GM23338 (cell line): ENCODE measurements at regions not wholly inside any gene's neighbourhood (a gene's known extent, or its start where the extent isn't known, plus 50 kb on each side); places are given as distances from the start of the nearest gene placed in this dataset.

Experiments
- ATAC-seq: fragments of 200-7000 bp; cut with Tn5 transposase; 3 replicates; pipeline ENCODE4 v1.9.1; 2020
- DNase-seq: peaks from one replicate; pipeline ENCODE4 v3.0.0-alpha.2; 2015; ENCODE audit warnings: low spot score
- H2AFZ ChIP-seq: fragments of 200-600 bp; sonication (generic); 2 replicates; pipeline ENCODE4 v1.8.0; 2016; ENCODE audit warnings: antibody characterized with exemption, mild to moderate bottlenecking, moderate library complexity
- H3F3A ChIP-seq: fragments of 200-600 bp; sonication (generic); replicated peaks from 2 replicates; pipeline ENCODE4 v1.8.0; 2017; ENCODE audit warnings: antibody characterized with exemption, mixed run types, low read depth
- H3K27ac ChIP-seq: fragments of 200-600 bp; sonication (generic); 2 replicates; pipeline ENCODE4 v1.6.1; 2016; ENCODE audit warnings: low read depth
- H3K27me3 ChIP-seq: fragments of 200-600 bp; sonication (generic); 2 replicates; pipeline ENCODE4 v1.8.0; 2016; ENCODE audit warnings: mild to moderate bottlenecking, mixed run types, moderate library complexity; ENCODE audit not compliant: insufficient read depth
- H3K36me3 ChIP-seq: fragments of 200-600 bp; sonication (generic); 2 replicates; pipeline ENCODE4 v1.8.0; 2016; ENCODE audit warnings: mild to moderate bottlenecking; ENCODE audit not compliant: insufficient read depth
- H3K4me1 ChIP-seq: fragments of 200-600 bp; sonication (generic); 2 replicates; pipeline ENCODE4 v1.8.0; 2016; ENCODE audit warnings: mild to moderate bottlenecking, moderate library complexity; ENCODE audit not compliant: insufficient read depth
- H3K4me2 ChIP-seq: fragments of 200-600 bp; sonication (generic); 2 replicates; pipeline ENCODE4 v1.7.1; 2017; ENCODE audit warnings: mixed run types
- H3K4me3 ChIP-seq: fragments of 200-600 bp; sonication (generic); 2 replicates; pipeline ENCODE4 v1.6.1; 2016; ENCODE audit warnings: mixed run types
- H3K79me2 ChIP-seq: fragments of 200-600 bp; sonication (generic); replicated peaks from 2 replicates; pipeline ENCODE4 v1.8.0; 2017; ENCODE audit warnings: mild to moderate bottlenecking; ENCODE audit not compliant: insufficient read depth
- H3K9me2 ChIP-seq: fragments of 200-600 bp; sonication (generic); 2 replicates; pipeline ENCODE4 v1.8.0; 2017; ENCODE audit not compliant: insufficient read depth
- H4K20me1 ChIP-seq: fragments of 200-600 bp; sonication (generic); replicated peaks from 2 replicates; pipeline ENCODE4 v1.8.0; 2017; ENCODE audit warnings: mild to moderate bottlenecking; ENCODE audit not compliant: insufficient read depth
- H3K27ac Mint-ChIP-seq: 2 replicates; pipeline ENCODE4 v1.8.0; 2020; ENCODE audit warnings: inconsistent platforms, mild to moderate bottlenecking, moderate library complexity, mixed read lengths
- H3K27me3 Mint-ChIP-seq: 3 replicates; pipeline ENCODE4 v1.8.0; 2022; ENCODE audit warnings: low read depth, mild to moderate bottlenecking, moderate library complexity, mixed read lengths, inconsistent platforms; ENCODE audit not compliant: insufficient read depth, poor library complexity
- H3K36me3 Mint-ChIP-seq: 3 replicates; pipeline ENCODE4 v1.8.0; 2021; ENCODE audit warnings: low read depth, mild to moderate bottlenecking, inconsistent platforms, moderate library complexity, mixed read lengths
- H3K4me1 Mint-ChIP-seq: 3 replicates; pipeline ENCODE4 v1.8.0; 2020; ENCODE audit warnings: mild to moderate bottlenecking, inconsistent platforms, mixed read lengths
- H3K4me3 Mint-ChIP-seq: 3 replicates; pipeline ENCODE4 v1.8.0; 2021; ENCODE audit warnings: moderate library complexity, mild to moderate bottlenecking, inconsistent platforms, mixed read lengths
- H3K9me3 Mint-ChIP-seq: 3 replicates; pipeline ENCODE4 v1.8.0; 2020; ENCODE audit warnings: moderate library complexity, mild to moderate bottlenecking, inconsistent platforms, mixed read lengths
- CREB1 ChIP-seq: fragments of 250-450 bp; sonication (Bioruptor Pico); IDR thresholded peaks from 2 replicates; pipeline ENCODE4 v1.5.0; 2020; ENCODE audit warnings: low read depth, mild to moderate bottlenecking, moderate library complexity
- ETS1 ChIP-seq: IDR thresholded peaks from 2 replicates; pipeline ENCODE4 v1.6.1; 2016; ENCODE audit warnings: antibody characterized with exemption
- EZH2 ChIP-seq: fragments of 200-600 bp; sonication (generic); IDR thresholded peaks from one replicate; pipeline ENCODE4 v1.8.0; 2017; ENCODE audit warnings: antibody characterized with exemption, mild to moderate bottlenecking, low read depth; ENCODE audit not compliant: unreplicated experiment
- EZH2phosphoT487 ChIP-seq: fragments of 200-600 bp; sonication (generic); IDR thresholded peaks from one replicate; pipeline ENCODE4 v1.8.1; 2018; ENCODE audit warnings: antibody characterized with exemption; ENCODE audit not compliant: unreplicated experiment
- JUNB ChIP-seq: IDR thresholded peaks from one replicate; pipeline ENCODE4 v1.6.1; 2016; ENCODE audit warnings: antibody characterized with exemption; ENCODE audit not compliant: unreplicated experiment
- NANOG ChIP-seq: IDR thresholded peaks from 2 replicates; pipeline ENCODE4 v1.6.1; 2016; ENCODE audit warnings: antibody characterized with exemption, borderline replicate concordance
- REST ChIP-seq: IDR thresholded peaks from one replicate; pipeline ENCODE4 v1.6.1; 2018; ENCODE audit warnings: antibody characterized with exemption; ENCODE audit not compliant: unreplicated experiment
- STAT1 ChIP-seq: IDR thresholded peaks from one replicate; pipeline ENCODE4 v1.6.1; 2016; ENCODE audit warnings: antibody characterized with exemption; ENCODE audit not compliant: unreplicated experiment
- ZNF331 ChIP-seq: fragments of 250-450 bp; sonication (Bioruptor Pico); IDR thresholded peaks from 2 replicates; pipeline ENCODE4 v1.5.0; 2020; ENCODE audit warnings: low read depth, mild to moderate bottlenecking, moderate library complexity
- TF ChIP-seq, protein P1 (sequence below): fragments of 250-450 bp; sonication (Bioruptor Pico); IDR thresholded peaks from 2 replicates; pipeline ENCODE4 v1.5.0; 2020; ENCODE audit warnings: mild to moderate bottlenecking, moderate library complexity

- TF ChIP-seq NANOG: no peak
- no peaks in the 10 kb centered on the region for H4K20me1 ChIP-seq
- H3K27ac ChIP-seq: no peak overlapping the region
- ATAC-seq: no peak
- H3F3A ChIP-seq: no peaks in the 10 kb centered on the region
- Mint-ChIP-seq H3K27me3 (peaks cover 1% of the 10 kb centered on the region), H3K4me3 (no peak overlapping the region), H3K27ac (no peak overlapping the region), H3K36me3 (peaks cover 13% of the 10 kb centered on the region; the same call in 2 of the 3 replicates), H3K4me1 (no peaks in the 10 kb centered on the region), H3K9me3 (peaks cover 69% of the 10 kb centered on the region)
- no peaks in the 10 kb centered on the region for H3K27me3 ChIP-seq
- H3K4me3 ChIP-seq: no peak overlapping the region
- no peak for DNase-seq
- no peak overlapping the region for H3K4me2 ChIP-seq
- no peaks in the 10 kb centered on the region for H3K4me1 ChIP-seq
- peaks cover 7% of the 10 kb centered on the region; the same call in 1 of the 2 replicates for H3K9me2 ChIP-seq
- H2AFZ ChIP-seq: no peak overlapping the region
- H3K36me3 ChIP-seq: no peaks in the 10 kb centered on the region
- no peaks in the 10 kb centered on the region for H3K79me2 ChIP-seq
These were observed 567.0 kb upstream of the GNPDA2 start for GRCh38 chr4:45293335-45293734.

DNA sequence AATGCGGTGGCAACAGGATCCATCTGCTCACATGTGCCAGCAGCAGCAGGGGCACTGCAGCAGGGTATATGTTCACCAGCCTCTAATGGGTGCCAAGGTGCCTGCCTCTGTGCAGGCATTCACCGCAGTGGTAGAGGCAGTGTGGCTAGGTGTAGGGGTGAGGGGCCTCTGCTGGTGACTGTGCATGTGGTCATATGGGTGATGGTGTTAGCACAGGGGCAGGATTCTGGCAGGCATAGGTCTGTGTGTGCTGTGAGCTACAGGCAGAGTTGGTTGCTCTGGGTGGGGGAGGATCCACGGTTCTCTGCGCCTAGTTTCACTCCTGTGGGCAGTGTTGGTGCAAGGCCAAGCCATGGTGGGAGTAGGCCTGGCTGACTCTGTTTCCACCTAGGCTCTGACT lies 566.5 kb upstream of the GNPDA2 start:
- no peaks in the 10 kb centered on the region for H4K20me1 ChIP-seq
- no peaks in the 10 kb centered on the region for H3F3A ChIP-seq
- no peak overlapping the region for H3K4me2 ChIP-seq
- ATAC-seq (no peak), DNase-seq (no peak)
- Mint-ChIP-seq H3K4me1 (no peaks in the 10 kb centered on the region), H3K9me3 (peaks cover 67% of the 10 kb centered on the region), H3K27ac (no peak overlapping the region), H3K4me3 (no peak overlapping the region), H3K36me3 (peaks cover 13% of the 10 kb centered on the region; the same call in 2 of the 3 replicates), H3K27me3 (peaks cover 1% of the 10 kb centered on the region)
- H2AFZ ChIP-seq: no peak overlapping the region
- H3K79me2 ChIP-seq: no peaks in the 10 kb centered on the region
- H3K36me3 ChIP-seq: no peaks in the 10 kb centered on the region
- no peaks in the 10 kb centered on the region for H3K27me3 ChIP-seq
- no peaks in the 10 kb centered on the region for H3K4me1 ChIP-seq
- H3K4me3 ChIP-seq: no peak overlapping the region
- H3K27ac ChIP-seq: no peak overlapping the region
- H3K9me2 ChIP-seq: peaks cover 7% of the 10 kb centered on the region; the same call in 1 of the 2 replicates
- TF ChIP-seq EZH2phosphoT487: no peak
- TF ChIP-seq REST: no peak
- TF ChIP-seq ETS1: no peak
- TF ChIP-seq JUNB: no peak
- no peak for TF ChIP-seq ZNF331 (CRISPR knock-in tag)
- TF ChIP-seq, protein P1, sequence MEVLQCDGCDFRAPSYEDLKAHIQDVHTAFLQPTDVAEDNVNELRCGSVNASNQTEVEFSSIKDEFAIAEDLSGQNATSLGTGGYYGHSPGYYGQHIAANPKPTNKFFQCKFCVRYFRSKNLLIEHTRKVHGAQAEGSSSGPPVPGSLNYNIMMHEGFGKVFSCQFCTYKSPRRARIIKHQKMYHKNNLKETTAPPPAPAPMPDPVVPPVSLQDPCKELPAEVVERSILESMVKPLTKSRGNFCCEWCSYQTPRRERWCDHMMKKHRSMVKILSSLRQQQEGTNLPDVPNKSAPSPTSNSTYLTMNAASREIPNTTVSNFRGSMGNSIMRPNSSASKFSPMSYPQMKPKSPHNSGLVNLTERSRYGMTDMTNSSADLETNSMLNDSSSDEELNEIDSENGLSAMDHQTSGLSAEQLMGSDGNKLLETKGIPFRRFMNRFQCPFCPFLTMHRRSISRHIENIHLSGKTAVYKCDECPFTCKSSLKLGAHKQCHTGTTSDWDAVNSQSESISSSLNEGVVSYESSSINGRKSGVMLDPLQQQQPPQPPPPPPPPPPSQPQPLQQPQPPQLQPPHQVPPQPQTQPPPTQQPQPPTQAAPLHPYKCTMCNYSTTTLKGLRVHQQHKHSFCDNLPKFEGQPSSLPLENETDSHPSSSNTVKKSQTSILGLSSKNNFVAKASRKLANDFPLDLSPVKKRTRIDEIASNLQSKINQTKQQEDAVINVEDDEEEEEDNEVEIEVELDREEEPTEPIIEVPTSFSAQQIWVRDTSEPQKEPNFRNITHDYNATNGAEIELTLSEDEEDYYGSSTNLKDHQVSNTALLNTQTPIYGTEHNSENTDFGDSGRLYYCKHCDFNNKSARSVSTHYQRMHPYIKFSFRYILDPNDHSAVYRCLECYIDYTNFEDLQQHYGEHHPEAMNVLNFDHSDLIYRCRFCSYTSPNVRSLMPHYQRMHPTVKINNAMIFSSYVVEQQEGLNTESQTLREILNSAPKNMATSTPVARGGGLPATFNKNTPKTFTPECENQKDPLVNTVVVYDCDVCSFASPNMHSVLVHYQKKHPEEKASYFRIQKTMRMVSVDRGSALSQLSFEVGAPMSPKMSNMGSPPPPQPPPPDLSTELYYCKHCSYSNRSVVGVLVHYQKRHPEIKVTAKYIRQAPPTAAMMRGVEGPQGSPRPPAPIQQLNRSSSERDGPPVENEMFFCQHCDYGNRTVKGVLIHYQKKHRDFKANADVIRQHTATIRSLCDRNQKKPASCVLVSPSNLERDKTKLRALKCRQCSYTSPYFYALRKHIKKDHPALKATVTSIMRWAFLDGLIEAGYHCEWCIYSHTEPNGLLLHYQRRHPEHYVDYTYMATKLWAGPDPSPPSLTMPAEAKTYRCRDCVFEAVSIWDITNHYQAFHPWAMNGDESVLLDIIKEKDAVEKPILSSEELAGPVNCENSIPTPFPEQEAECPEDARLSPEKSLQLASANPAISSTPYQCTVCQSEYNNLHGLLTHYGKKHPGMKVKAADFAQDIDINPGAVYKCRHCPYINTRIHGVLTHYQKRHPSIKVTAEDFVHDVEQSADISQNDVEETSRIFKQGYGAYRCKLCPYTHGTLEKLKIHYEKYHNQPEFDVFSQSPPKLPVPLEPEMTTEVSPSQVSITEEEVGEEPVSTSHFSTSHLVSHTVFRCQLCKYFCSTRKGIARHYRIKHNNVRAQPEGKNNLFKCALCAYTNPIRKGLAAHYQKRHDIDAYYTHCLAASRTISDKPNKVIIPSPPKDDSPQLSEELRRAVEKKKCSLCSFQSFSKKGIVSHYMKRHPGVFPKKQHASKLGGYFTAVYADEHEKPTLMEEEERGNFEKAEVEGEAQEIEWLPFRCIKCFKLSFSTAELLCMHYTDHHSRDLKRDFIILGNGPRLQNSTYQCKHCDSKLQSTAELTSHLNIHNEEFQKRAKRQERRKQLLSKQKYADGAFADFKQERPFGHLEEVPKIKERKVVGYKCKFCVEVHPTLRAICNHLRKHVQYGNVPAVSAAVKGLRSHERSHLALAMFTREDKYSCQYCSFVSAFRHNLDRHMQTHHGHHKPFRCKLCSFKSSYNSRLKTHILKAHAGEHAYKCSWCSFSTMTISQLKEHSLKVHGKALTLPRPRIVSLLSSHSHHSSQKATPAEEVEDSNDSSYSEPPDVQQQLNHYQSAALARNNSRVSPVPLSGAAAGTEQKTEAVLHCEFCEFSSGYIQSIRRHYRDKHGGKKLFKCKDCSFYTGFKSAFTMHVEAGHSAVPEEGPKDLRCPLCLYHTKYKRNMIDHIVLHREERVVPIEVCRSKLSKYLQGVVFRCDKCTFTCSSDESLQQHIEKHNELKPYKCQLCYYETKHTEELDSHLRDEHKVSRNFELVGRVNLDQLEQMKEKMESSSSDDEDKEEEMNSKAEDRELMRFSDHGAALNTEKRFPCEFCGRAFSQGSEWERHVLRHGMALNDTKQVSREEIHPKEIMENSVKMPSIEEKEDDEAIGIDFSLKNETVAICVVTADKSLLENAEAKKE (CRISPR knock-in tag): no peak
- TF ChIP-seq STAT1: no peak
- no peak for TF ChIP-seq CREB1 (CRISPR knock-in tag)
- TF ChIP-seq EZH2: no peak
